Activated naive CD8-positive, alpha-beta T cell treated with anti-CD3 and anti-CD28 coated beads for 36 hours (primary cell): ENCODE measurements at regions not wholly inside any gene's neighbourhood (a gene's known extent, or its start where the extent isn't known, plus 50 kb on each side); places are given as distances from the start of the nearest gene placed in this dataset.

Experiments used
- DNase-seq: peaks from one replicate; pipeline ENCODE4 v3.0.0; 2021
- H3K27ac Mint-ChIP-seq: one replicate; pipeline ENCODE4 v1.8.0; 2022; ENCODE audit warnings: mild to moderate bottlenecking, moderate library complexity, mixed read lengths
- H3K27me3 Mint-ChIP-seq: one replicate; pipeline ENCODE4 v1.8.0; 2022; ENCODE audit warnings: mild to moderate bottlenecking, mixed read lengths
- H3K36me3 Mint-ChIP-seq: one replicate; pipeline ENCODE4 v1.8.0; 2021; ENCODE audit warnings: mild to moderate bottlenecking, mixed read lengths
- H3K4me1 Mint-ChIP-seq: one replicate; pipeline ENCODE4 v1.8.0; 2021; ENCODE audit warnings: mixed read lengths
- H3K4me3 Mint-ChIP-seq: one replicate; pipeline ENCODE4 v1.8.0; 2022; ENCODE audit warnings: mild to moderate bottlenecking, moderate library complexity, mixed read lengths
- H3K9me3 Mint-ChIP-seq: one replicate; pipeline ENCODE4 v1.8.0; 2022; ENCODE audit warnings: mixed read lengths

- no peaks in the 10 kb centered on the region for H3K4me1 Mint-ChIP-seq
- H3K4me3 Mint-ChIP-seq, result no peak overlapping the region
- H3K36me3 Mint-ChIP-seq, result no peaks in the 10 kb centered on the region
- peaks cover 2% of the 10 kb centered on the region for H3K9me3 Mint-ChIP-seq
- DNase-seq, result no peak
- peaks cover 6% of the 10 kb centered on the region for H3K27me3 Mint-ChIP-seq
- H3K27ac Mint-ChIP-seq, result no peak overlapping the region
Observed at GRCh38 chr3:168239287-168239686, 143.6 kb upstream of the GOLIM4 start.

DNA sequence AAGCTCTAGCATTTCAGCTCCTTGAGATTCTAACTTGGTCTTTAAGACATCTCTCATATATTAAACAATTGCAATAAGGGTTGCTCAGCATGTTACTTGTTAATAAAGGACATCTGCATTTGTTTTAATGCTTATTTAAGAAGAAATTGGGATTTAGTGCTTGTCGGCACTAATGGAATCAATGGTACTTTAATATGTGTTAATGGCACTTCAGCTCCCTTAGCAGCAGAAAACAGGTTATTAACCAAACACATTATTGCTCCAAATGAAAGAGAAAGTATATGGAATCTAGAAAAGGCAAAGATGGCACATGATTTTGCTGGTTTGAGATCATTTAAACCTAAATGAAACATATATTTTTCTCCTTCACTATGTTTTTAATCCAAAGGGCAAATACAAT lies 137.3 kb upstream of the GOLIM4 start:
- no peak overlapping the region for H3K27ac Mint-ChIP-seq
- H3K27me3 Mint-ChIP-seq, result peaks cover 3% of the 10 kb centered on the region
- no peak for DNase-seq
- peaks cover 2% of the 10 kb centered on the region for H3K9me3 Mint-ChIP-seq
- no peak overlapping the region for H3K4me3 Mint-ChIP-seq
- no peaks in the 10 kb centered on the region for H3K36me3 Mint-ChIP-seq
- H3K4me1 Mint-ChIP-seq, result no peaks in the 10 kb centered on the region

DNA sequence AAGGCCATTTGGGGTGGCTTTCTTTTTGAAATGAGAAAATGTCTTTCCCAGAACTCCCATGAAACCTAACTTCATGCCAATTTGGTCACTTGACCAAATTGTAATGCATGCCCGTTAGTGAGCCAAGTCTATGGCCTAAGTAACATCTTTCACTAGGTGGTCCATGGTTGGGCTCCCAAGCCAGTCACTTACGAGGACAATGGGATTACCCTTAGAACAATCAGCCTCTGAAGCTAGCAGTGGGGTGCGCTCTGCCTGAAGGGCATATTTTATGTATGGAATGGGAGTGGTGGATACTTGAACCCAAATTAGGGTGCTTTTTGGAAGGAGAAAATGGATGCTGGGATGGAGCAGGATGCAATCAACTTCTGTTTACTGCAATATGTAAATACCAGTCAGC lies 127.4 kb upstream of the GOLIM4 start:
- Mint-ChIP-seq H3K36me3 (no peaks in the 10 kb centered on the region), H3K27me3 (no peaks in the 10 kb centered on the region), H3K4me3 (no peak overlapping the region), H3K27ac (no peak overlapping the region), H3K4me1 (no peaks in the 10 kb centered on the region), H3K9me3 (no peaks in the 10 kb centered on the region)
- no peak for DNase-seq

- Mint-ChIP-seq H3K36me3 (no peaks in the 10 kb centered on the region), H3K4me3 (no peak overlapping the region), H3K27ac (no peak overlapping the region), H3K27me3 (no peaks in the 10 kb centered on the region), H3K4me1 (no peaks in the 10 kb centered on the region), H3K9me3 (no peaks in the 10 kb centered on the region)
- no peak for DNase-seq
Observed at GRCh38 chr3:168220556-168220955, 124.8 kb upstream of the GOLIM4 start.

DNA sequence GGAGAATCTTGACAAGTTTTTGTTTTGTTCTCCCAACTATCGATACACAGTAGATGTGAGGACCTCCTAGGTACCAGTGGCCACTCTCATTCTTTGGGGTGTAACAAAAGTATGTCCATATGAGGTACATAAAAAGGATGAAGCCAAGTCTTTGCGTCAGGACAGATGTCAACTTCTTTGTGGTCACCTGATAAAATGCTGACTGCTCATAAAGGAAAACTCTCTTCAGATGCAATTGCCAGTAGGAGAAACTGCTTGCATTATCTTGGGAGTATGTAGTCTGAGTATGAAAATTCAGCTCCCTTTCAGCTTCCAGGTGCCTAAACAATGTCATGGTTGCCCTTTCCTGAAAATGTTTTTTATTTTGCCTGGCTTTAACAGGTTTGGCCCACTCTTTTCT lies 123.8 kb upstream of the GOLIM4 start:
- no peak overlapping the region for H3K27ac Mint-ChIP-seq
- H3K4me1 Mint-ChIP-seq, result no peaks in the 10 kb centered on the region
- no peaks in the 10 kb centered on the region for H3K9me3 Mint-ChIP-seq
- no peak overlapping the region for H3K4me3 Mint-ChIP-seq
- no peaks in the 10 kb centered on the region for H3K36me3 Mint-ChIP-seq
- DNase-seq, result no peak
- H3K27me3 Mint-ChIP-seq, result no peaks in the 10 kb centered on the region

DNA sequence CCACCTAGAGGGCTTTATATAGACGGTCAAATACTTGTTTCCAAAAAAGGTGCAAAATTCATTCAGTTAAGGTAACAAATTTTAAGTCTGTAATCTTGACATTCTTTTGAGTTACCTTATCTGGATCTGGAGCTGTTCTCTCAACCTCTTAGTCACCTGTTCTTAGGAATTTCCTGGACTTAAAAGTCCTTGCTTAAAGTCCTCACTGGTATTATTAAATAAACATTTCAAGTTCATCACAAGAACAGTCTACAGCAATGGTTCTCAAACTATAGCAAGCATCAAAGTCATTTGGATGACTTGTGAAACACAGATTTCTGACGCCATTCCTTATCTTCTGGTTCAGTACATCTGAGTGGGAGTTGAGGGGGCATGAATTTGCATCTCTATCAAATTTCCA lies 122.9 kb upstream of the GOLIM4 start:
- H3K27me3 Mint-ChIP-seq, result no peaks in the 10 kb centered on the region
- H3K9me3 Mint-ChIP-seq, result no peaks in the 10 kb centered on the region
- DNase-seq, result no peak
- no peak overlapping the region for H3K27ac Mint-ChIP-seq
- peaks cover 4% of the 10 kb centered on the region for H3K4me1 Mint-ChIP-seq
- H3K4me3 Mint-ChIP-seq, result no peak overlapping the region
- H3K36me3 Mint-ChIP-seq, result no peaks in the 10 kb centered on the region

GRCh38 chr3:168216851-168217250 lies 121.1 kb upstream of the GOLIM4 start:
- H3K27ac Mint-ChIP-seq, result no peak overlapping the region
- peaks cover 4% of the 10 kb centered on the region for H3K4me1 Mint-ChIP-seq
- no peak overlapping the region for H3K4me3 Mint-ChIP-seq
- H3K36me3 Mint-ChIP-seq, result no peaks in the 10 kb centered on the region
- H3K27me3 Mint-ChIP-seq, result no peaks in the 10 kb centered on the region
- H3K9me3 Mint-ChIP-seq, result no peaks in the 10 kb centered on the region
- no peak for DNase-seq

GRCh38 chr3:168213920-168214319 lies 118.2 kb upstream of the GOLIM4 start:
- Mint-ChIP-seq H3K4me1 (peaks cover 4% of the 10 kb centered on the region), H3K4me3 (no peak overlapping the region)

GRCh38 chr3:168212664-168213285 lies 117.1 kb upstream of the GOLIM4 start:
- H3K4me3 Mint-ChIP-seq, result no peak overlapping the region
- H3K4me1 Mint-ChIP-seq, result peaks cover 4% of the 10 kb centered on the region
- no peaks in the 10 kb centered on the region for H3K36me3 Mint-ChIP-seq
- H3K9me3 Mint-ChIP-seq, result no peaks in the 10 kb centered on the region
- no peak for DNase-seq
- peaks cover 1% of the 10 kb centered on the region for H3K27me3 Mint-ChIP-seq
- H3K27ac Mint-ChIP-seq, result no peak overlapping the region

More at GRCh38 chr3:168213920-168214319, 118.2 kb upstream of the GOLIM4 start:
- Mint-ChIP-seq H3K27me3 (no peaks in the 10 kb centered on the region), H3K9me3 (no peaks in the 10 kb centered on the region), H3K36me3 (no peaks in the 10 kb centered on the region), H3K27ac (no peak overlapping the region)
- no peak for DNase-seq

GRCh38 chr3:168205451-168205850 lies 109.7 kb upstream of the GOLIM4 start:
- no peak for DNase-seq
- Mint-ChIP-seq H3K9me3 (no peaks in the 10 kb centered on the region), H3K27me3 (peaks cover 3% of the 10 kb centered on the region), H3K4me3 (no peak overlapping the region), H3K27ac (no peak overlapping the region), H3K4me1 (no peaks in the 10 kb centered on the region), H3K36me3 (no peaks in the 10 kb centered on the region)

DNA sequence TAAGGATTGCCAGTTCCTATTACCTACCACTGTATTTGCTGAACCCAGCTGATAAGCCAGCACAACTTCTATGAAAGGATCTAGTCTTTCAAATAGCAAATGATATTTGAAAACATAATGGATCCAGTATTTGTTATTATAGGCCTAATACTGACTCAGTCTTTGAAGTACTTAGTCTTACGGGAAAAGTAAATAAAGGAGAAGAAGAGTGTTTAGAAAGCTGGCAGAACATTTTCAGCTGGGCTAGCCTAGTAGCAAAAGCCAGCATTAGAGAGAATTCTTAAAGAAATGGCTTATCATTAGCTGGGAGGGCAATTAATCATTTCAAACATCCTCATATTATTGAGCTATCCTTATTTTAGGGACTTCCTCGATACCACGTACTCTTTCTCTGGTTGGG lies 101.4 kb upstream of the GOLIM4 start:
- no peak for DNase-seq
- no peak overlapping the region for H3K27ac Mint-ChIP-seq
- H3K4me1 Mint-ChIP-seq, result no peaks in the 10 kb centered on the region
- no peaks in the 10 kb centered on the region for H3K27me3 Mint-ChIP-seq
- H3K36me3 Mint-ChIP-seq, result no peaks in the 10 kb centered on the region
- no peak overlapping the region for H3K4me3 Mint-ChIP-seq
- H3K9me3 Mint-ChIP-seq, result no peaks in the 10 kb centered on the region

DNA sequence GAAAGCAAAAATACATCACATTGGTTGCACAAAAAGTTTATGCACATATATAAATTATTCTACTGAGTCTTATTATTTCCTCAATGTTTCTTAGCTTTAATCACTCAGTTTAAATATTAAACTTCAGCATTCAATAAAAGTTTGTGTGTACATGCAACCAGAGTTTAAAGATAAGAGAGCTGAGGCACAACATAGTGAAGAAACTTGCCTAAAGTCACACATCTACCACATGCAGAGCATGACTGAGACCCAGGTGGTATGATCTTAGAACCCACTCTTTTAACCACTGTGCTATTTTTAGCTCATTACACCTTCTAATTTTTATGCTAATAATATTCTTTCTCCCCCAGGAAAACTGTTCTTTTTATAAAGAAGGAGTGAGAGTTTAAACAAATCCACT lies 96.1 kb upstream of the GOLIM4 start:
- H3K27me3 Mint-ChIP-seq, result no peaks in the 10 kb centered on the region
- H3K27ac Mint-ChIP-seq, result no peak overlapping the region
- DNase-seq, result no peak
- H3K9me3 Mint-ChIP-seq, result no peaks in the 10 kb centered on the region
- H3K4me3 Mint-ChIP-seq, result no peak overlapping the region
- H3K36me3 Mint-ChIP-seq, result no peaks in the 10 kb centered on the region
- no peaks in the 10 kb centered on the region for H3K4me1 Mint-ChIP-seq

DNA sequence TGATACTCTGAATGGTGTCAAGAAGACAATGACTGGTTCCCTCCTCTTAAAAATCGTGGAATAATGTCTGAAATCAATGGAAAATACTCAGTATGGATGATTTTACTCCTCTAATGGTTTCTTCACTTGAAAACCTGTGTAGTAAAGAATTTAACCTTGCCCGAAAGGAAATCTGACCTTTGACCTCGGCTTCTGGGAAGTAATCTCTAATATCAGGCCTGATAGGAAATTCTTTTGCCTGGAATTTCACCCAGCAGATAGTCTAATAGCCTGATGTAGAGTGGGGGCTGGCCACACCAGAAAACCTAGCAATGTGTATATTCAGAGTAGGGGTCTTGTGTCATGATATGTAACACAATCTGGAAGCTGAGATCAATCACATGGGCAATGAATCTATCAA lies 91.5 kb upstream of the GOLIM4 start:
- DNase-seq, result no peak
- Mint-ChIP-seq H3K36me3 (no peaks in the 10 kb centered on the region), H3K4me1 (no peaks in the 10 kb centered on the region), H3K27me3 (no peaks in the 10 kb centered on the region), H3K4me3 (no peak overlapping the region), H3K27ac (no peak overlapping the region), H3K9me3 (no peaks in the 10 kb centered on the region)

- DNase-seq, result no peak
- Mint-ChIP-seq H3K27me3 (no peaks in the 10 kb centered on the region), H3K36me3 (no peaks in the 10 kb centered on the region), H3K4me1 (no peaks in the 10 kb centered on the region), H3K9me3 (no peaks in the 10 kb centered on the region), H3K27ac (no peak overlapping the region), H3K4me3 (no peak overlapping the region)
Observed at GRCh38 chr3:168186293-168186983, 90.7 kb upstream of the GOLIM4 start.

DNA sequence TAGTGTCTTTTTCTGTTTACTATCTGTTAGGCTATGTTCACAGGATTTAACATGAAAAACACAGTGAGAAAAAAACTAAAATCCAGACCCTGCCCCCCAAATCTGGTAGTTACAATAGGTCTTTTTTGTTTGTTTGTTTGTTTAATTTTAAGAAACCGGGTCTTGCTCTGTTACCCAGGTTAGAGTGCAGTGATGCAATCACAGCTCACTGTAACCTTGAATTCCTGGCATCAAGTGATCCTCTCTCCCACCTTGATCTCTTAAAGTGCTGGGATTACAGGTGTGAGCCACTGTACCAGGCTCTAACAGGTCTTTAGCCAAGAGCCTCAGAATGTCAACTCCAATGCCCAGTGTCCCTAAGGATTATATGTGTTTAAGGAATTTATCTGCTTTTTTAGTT lies 88.0 kb upstream of the GOLIM4 start:
- no peak for DNase-seq
- H3K27me3 Mint-ChIP-seq, result no peaks in the 10 kb centered on the region
- no peak overlapping the region for H3K27ac Mint-ChIP-seq
- H3K9me3 Mint-ChIP-seq, result no peaks in the 10 kb centered on the region
- no peaks in the 10 kb centered on the region for H3K36me3 Mint-ChIP-seq
- H3K4me1 Mint-ChIP-seq, result no peaks in the 10 kb centered on the region
- no peak overlapping the region for H3K4me3 Mint-ChIP-seq

DNA sequence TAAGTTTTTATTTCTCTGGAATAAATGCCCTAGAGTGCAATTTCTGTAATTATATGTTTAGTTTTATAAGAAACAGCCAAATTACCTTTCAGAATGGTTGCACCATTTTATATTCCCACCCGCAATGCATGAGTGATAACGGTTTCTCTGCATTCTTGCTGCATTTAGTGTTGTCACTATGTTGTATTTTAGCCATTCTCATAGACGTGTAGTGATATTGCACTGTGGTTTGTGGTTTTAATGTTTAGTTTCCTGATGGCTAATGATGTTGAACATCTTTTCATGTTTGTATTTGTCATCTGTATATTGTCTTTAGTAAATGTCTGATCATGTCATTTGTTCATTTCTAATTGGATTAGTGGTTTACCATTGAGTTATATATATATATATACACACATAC lies 73.0 kb upstream of the GOLIM4 start:
- DNase-seq, result no peak
- Mint-ChIP-seq H3K4me1 (peaks cover 1% of the 10 kb centered on the region), H3K9me3 (no peaks in the 10 kb centered on the region), H3K27me3 (no peaks in the 10 kb centered on the region), H3K27ac (no peak overlapping the region), H3K4me3 (no peak overlapping the region), H3K36me3 (no peaks in the 10 kb centered on the region)
